Lung (tissue), 11 donors: ENCODE measurements at regions not wholly inside any gene's neighbourhood (a gene's known extent, or its start where the extent isn't known, plus 50 kb on each side); places are given as distances from the start of the nearest gene placed in this dataset.

ENCODE experiments used
- ATAC-seq: fragments of 200-7000 bp; cut with Tn5 transposase; one replicate; pipeline ENCODE4 v1.9.1; 2020; ENCODE audit warnings: moderate number of reproducible peaks; ENCODE audit not compliant: insufficient read depth, low FRiP score
- DNase-seq, 3 donors: peaks; one replicate each; pipeline ENCODE4 v3.0.0-alpha.2; 2013 to 2017
- H3K27ac ChIP-seq, 2 donors: one replicate each; pipeline ENCODE4 v1.5.1; 2013; ENCODE audit warnings: mild to moderate bottlenecking in 2 of 2, moderate library complexity in 2 of 2, control low read depth in 1 of 2, inconsistent platforms in 1 of 2, low read depth in 1 of 2, low read length in 1 of 2
- H3K27me3 ChIP-seq, 3 donors: one replicate each; pipeline ENCODE4 v1.5.1; 2013; ENCODE audit warnings: low read length in 2 of 3; ENCODE audit not compliant: control insufficient read depth in 3 of 3, insufficient read depth in 3 of 3
- H3K36me3 ChIP-seq, 4 donors: one replicate each; pipeline ENCODE4 v1.5.1; 2013; ENCODE audit warnings: low read length in 4 of 4, mild to moderate bottlenecking in 1 of 4, moderate library complexity in 1 of 4; ENCODE audit not compliant: control insufficient read depth in 4 of 4, insufficient read depth in 4 of 4
- H3K4me1 ChIP-seq, 5 donors: one replicate each; pipeline ENCODE4 v1.5.1; 2013; ENCODE audit warnings: low read length in 5 of 5, mild to moderate bottlenecking in 2 of 5, moderate library complexity in 1 of 5; ENCODE audit not compliant: control insufficient read depth in 5 of 5, insufficient read depth in 5 of 5
- H3K4me3 ChIP-seq: one replicate; pipeline ENCODE4 v1.5.1; 2013; ENCODE audit warnings: mild to moderate bottlenecking, control low read depth, moderate library complexity
- H3K9ac ChIP-seq, 2 donors: one replicate each; pipeline ENCODE4 v1.5.1; 2013; ENCODE audit warnings: low read length in 2 of 2, control low read depth in 1 of 2; ENCODE audit not compliant: insufficient read depth in 1 of 2
- H3K9me3 ChIP-seq, 4 donors: one replicate each; pipeline ENCODE4 v1.5.1; 2013; ENCODE audit warnings: low read length in 3 of 4, mild to moderate bottlenecking in 1 of 4, moderate library complexity in 1 of 4; ENCODE audit not compliant: control insufficient read depth in 4 of 4, insufficient read depth in 3 of 4
- WGBS, 2 donors: extraction: QIAGEN DNeasy Blood & Tissue Kit; methylation state at CpG; one replicate each; pipeline ENCODE4 v1.1.7; 2013; 5-methylcytosine and 5-hydroxymethylcytosine counted together
- TF ChIP-seq, protein P1 (sequence below): IDR thresholded peaks from 2 replicates; pipeline ENCODE4 v1.5.1; 2012; ENCODE audit warnings: mild to moderate bottlenecking; ENCODE audit errors: control extremely low read depth, extremely low read depth
- donor health status: control.
- donor health status: control.
- donor health status: Bipolar disorder and iron deficiency.
- donor health status: healthy.
- donor health status: DM: yes; HTN: yes; CAD: no.

DNA sequence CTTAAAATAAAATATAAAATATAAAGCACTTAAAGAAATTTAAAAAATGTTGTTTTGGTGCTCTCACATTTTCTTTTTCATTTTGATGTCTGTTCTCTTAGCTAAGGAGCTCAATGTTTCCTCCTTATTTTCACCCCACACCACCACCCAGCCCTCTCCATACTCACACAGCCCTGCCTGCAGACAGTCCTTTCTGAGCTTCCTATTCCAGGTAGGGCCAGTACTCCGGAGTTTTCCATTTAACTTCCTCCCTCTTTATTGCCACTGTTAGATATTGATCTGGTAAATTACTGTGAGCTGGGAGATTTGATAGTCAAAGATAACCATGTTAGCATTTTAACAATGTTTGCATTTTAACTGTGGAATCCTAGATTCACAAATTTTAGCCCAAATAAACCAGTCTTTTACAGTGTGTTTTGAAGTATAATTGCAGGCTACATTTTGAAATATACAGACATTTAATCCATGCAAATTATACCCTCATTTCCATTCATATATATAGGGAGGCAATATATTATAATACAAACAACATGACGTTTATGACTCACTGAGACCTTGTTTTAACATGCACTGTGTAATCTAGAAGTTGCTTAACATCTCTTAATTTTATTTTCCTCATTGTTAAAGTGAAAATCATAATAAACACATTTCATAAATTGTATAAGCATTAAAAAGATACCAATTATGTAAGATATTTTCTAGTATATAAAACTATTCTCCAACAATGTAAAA, 927.1 kb downstream of the NR2F1-AS1 start:
- no peaks in the 10 kb centered on the region for H3K27me3 ChIP-seq
- H3K36me3 ChIP-seq = peaks cover 0 to 6% (median 1%) of the 10 kb centered on the region in 4 donors
- DNase-seq (no peak), ATAC-seq (no peak)
- H3K4me3 ChIP-seq = no peak overlapping the region
- TF ChIP-seq, protein P1, sequence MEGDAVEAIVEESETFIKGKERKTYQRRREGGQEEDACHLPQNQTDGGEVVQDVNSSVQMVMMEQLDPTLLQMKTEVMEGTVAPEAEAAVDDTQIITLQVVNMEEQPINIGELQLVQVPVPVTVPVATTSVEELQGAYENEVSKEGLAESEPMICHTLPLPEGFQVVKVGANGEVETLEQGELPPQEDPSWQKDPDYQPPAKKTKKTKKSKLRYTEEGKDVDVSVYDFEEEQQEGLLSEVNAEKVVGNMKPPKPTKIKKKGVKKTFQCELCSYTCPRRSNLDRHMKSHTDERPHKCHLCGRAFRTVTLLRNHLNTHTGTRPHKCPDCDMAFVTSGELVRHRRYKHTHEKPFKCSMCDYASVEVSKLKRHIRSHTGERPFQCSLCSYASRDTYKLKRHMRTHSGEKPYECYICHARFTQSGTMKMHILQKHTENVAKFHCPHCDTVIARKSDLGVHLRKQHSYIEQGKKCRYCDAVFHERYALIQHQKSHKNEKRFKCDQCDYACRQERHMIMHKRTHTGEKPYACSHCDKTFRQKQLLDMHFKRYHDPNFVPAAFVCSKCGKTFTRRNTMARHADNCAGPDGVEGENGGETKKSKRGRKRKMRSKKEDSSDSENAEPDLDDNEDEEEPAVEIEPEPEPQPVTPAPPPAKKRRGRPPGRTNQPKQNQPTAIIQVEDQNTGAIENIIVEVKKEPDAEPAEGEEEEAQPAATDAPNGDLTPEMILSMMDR = no peak
- peaks cover 0 to 17% (median 1%) of the 10 kb centered on the region in 5 donors for H3K4me1 ChIP-seq
- WGBS, 2 donors = 58 to 65% methylated on average over 2 of the region's 2 CpGs
- no peak overlapping the region for H3K27ac ChIP-seq
- H3K9me3 ChIP-seq = no peaks in the 10 kb centered on the region
- H3K9ac ChIP-seq = no peak overlapping the region

DNA sequence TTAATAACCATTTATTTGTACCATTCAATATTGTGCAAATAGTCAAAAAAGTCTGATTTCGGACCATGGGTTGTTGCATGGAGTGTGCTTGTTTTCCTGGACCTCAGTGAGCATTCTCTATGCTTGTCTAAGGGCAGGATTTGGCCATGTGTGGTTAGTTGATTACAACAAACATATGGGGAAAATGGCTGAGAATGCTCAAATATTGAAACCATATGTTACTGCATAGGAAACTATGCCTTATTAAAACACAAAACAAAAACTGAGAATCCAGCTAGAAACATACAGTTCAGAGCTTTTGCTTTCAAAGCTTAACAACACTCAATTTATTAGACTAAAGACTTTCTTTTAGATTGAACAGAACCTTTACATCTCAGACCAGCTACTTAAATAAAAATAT, 928.3 kb downstream of the NR2F1-AS1 start:
- DNase-seq (peak in 2 of 3 donors; percentile 88 to 93), ATAC-seq (no peak)
- H3K27ac ChIP-seq = no peak overlapping the region
- H3K4me1 ChIP-seq = peaks cover 0 to 17% (median 1%) of the 10 kb centered on the region in 5 donors
- 74 to 89% methylated on average over 1 of the region's 1 CpG for WGBS, 2 donors
- H3K36me3 ChIP-seq = peaks cover 0 to 6% (median 1%) of the 10 kb centered on the region in 4 donors
- H3K9me3 ChIP-seq = no peaks in the 10 kb centered on the region
- no peak overlapping the region for H3K9ac ChIP-seq
- no peak overlapping the region for H3K4me3 ChIP-seq
- TF ChIP-seq, protein P1 = no peak
- H3K27me3 ChIP-seq = no peaks in the 10 kb centered on the region

DNA sequence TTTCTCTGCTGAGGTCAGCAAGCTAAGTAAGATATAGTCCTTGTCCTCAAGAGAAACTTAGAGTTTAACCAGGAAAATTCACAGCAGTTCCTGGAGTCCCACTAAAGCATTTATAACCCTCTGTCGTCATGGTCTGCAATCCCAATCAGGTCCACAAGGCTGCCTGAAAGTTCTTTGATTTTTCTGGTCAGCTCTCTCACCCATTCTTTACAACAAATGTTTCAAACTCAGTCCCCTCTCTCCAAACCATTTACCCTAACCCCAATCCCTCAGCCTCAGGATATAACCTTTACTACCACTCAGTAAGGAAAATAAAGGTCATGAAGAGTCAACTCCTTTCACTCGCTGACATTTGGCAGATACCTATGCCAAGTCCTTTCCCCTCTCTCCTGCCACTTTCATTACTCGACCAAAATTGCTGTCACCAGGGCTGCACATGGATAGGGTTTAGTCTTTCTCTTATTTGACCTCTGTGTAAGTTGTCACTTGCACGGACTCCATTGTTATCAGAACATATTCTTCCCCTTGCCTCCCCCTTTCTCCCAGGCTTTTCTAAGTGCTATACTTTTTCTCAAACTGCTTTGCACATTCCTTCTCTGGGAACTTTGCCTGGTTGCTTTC, 936.6 kb downstream of the NR2F1-AS1 start:
- H3K4me3 ChIP-seq = no peak overlapping the region
- ATAC-seq (no peak), DNase-seq (peak in 1 of 3 donors; percentile 53)
- TF ChIP-seq, protein P1 = no peak
- H3K9ac ChIP-seq = no peak overlapping the region
- peaks cover 0 to 3% (median 0%) of the 10 kb centered on the region in 4 donors for H3K36me3 ChIP-seq
- WGBS, 2 donors = 62 to 70% methylated on average over 4 of the region's 4 CpGs
- peaks cover 0 to 23% (median 0%) of the 10 kb centered on the region in 5 donors for H3K4me1 ChIP-seq
- no peaks in the 10 kb centered on the region for H3K27me3 ChIP-seq
- H3K27ac ChIP-seq = no peak overlapping the region
- H3K9me3 ChIP-seq = no peaks in the 10 kb centered on the region
